Skin of body (tissue), 1 donor: ENCODE measurements at regions not wholly inside any gene's neighbourhood (a gene's known extent, or its start where the extent isn't known, plus 50 kb on each side); places are given as distances from the start of the nearest gene placed in this dataset.
"Not testable (repeated sequence)": the region's sequence is repeated elsewhere in the genome, so short reads cannot be mapped to it uniquely, and the experiment has no call there.

ENCODE experiments used
- DNase-seq: peaks from one replicate; lab custom pipeline; 2025; lab: John Stamatoyannopoulos, UW

GRCh38 chr5:32928761-32929160 lies 217.6 kb downstream of the NPR3 start:
- DNase-seq, result no peak

GRCh38 chr5:32931438-32931837 lies 220.3 kb downstream of the NPR3 start:
- not testable (repeated sequence) for DNase-seq

- DNase-seq, result no peak
Observed at GRCh38 chr5:32932241-32932935, 221.3 kb downstream of the NPR3 start.

GRCh38 chr5:32933692-32934091 lies 222.6 kb downstream of the NPR3 start:
- DNase-seq, result no peak

- DNase-seq, result no peak
Observed at GRCh38 chr5:32934529-32934928, 223.4 kb downstream of the NPR3 start.

- DNase-seq, result no peak
Observed at GRCh38 chr5:32935283-32935682, 224.2 kb downstream of the NPR3 start.

- DNase-seq, result no peak
Observed at GRCh38 chr5:32936329-32936728, 225.2 kb downstream of the NPR3 start.

GRCh38 chr5:32942225-32942989 lies 231.3 kb downstream of the NPR3 start:
- no peak for DNase-seq

GRCh38 chr5:32949286-32949970 lies 238.3 kb downstream of the NPR3 start:
- no peak for DNase-seq

GRCh38 chr5:32951003-32951402 lies 239.9 kb downstream of the NPR3 start:
- DNase-seq, result no peak

- DNase-seq, result no peak
Observed at GRCh38 chr5:32951878-32952277, 240.8 kb downstream of the NPR3 start.

- DNase-seq, result not testable (repeated sequence)
Observed at GRCh38 chr5:32952421-32952820, 241.3 kb downstream of the NPR3 start.

- no peak for DNase-seq
Observed at GRCh38 chr5:32953694-32954093, 242.6 kb downstream of the NPR3 start.

- no peak for DNase-seq
Observed at GRCh38 chr5:32955814-32956213, 244.7 kb downstream of the NPR3 start.

GRCh38 chr5:32960340-32961058 lies 249.4 kb downstream of the NPR3 start:
- DNase-seq, result no peak

GRCh38 chr5:32961059-32961415 lies 249.9 kb downstream of the NPR3 start:
- DNase-seq, result no peak

- no peak for DNase-seq
Observed at GRCh38 chr5:32964261-32964660, 253.1 kb downstream of the NPR3 start.

- no peak for DNase-seq
Observed at GRCh38 chr5:32973646-32974045, 262.5 kb downstream of the NPR3 start.

GRCh38 chr5:32975656-32976375 lies 264.7 kb downstream of the NPR3 start:
- DNase-seq, result no peak

- no peak for DNase-seq
Observed at GRCh38 chr5:32981061-32981460, 269.9 kb downstream of the NPR3 start.
